ENCODE measurements at regions not wholly inside any gene's neighbourhood (a gene's known extent, or its start where the extent isn't known, plus 50 kb on each side); places are given as distances from the start of the nearest gene placed in this dataset.

DNA sequence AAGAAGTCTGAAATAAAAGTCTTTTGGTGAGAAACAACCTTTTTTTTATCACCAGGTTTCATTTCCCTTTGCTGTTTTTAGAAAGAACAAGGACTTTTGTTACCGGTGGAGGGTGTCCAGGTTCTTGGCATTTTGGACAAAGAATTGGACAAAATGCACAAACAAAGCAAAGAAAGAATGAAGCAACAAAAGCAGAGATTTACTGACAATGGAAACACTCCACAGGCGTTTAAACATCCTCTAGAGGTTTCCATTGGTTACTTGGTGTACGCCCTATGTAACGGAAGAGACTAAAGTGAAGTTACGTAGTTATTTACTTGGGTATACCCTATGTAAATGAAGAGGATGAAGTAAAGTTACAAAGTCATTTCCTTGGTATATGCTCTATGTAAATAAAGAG is 1487.0 kb downstream of the LRRC4C start:
- DNase-seq (ENCODE audit: low read depth), result no peak
- TF ChIP-seq, protein P1, sequence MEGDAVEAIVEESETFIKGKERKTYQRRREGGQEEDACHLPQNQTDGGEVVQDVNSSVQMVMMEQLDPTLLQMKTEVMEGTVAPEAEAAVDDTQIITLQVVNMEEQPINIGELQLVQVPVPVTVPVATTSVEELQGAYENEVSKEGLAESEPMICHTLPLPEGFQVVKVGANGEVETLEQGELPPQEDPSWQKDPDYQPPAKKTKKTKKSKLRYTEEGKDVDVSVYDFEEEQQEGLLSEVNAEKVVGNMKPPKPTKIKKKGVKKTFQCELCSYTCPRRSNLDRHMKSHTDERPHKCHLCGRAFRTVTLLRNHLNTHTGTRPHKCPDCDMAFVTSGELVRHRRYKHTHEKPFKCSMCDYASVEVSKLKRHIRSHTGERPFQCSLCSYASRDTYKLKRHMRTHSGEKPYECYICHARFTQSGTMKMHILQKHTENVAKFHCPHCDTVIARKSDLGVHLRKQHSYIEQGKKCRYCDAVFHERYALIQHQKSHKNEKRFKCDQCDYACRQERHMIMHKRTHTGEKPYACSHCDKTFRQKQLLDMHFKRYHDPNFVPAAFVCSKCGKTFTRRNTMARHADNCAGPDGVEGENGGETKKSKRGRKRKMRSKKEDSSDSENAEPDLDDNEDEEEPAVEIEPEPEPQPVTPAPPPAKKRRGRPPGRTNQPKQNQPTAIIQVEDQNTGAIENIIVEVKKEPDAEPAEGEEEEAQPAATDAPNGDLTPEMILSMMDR (IDR thresholded peaks at IDR 0.05; ENCODE audit: low read depth, low read length, missing control alignments), result no peak
- in situ Hi-C loops (cut with HindIII; ENCODE audit: low sequenced_read_pairs), result no loop called here
- H3K4me3 ChIP-seq (ENCODE audit: low read depth, low read length), result no peak overlapping the region

DNA sequence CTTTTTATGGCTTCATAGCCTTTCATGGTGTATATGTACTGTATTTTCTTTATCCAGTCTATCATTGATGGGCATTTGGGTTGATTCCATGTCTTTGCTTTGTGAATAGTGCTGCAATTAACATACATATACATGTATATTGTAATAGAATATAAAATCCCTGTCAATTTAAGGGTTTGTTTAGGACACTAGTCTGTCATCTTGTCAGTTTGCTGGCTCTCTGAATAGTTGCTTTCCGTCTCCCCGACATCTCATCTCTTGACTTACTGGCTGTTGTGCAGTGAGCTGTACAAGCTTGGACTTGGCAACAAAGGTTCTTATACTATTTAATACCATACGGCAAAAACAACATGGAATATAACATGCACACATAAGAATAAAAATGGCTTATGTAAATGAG is 1487.5 kb downstream of the LRRC4C start:
- in situ Hi-C loops (cut with HindIII; ENCODE audit: low sequenced_read_pairs), result no loop called here
- H3K4me3 ChIP-seq (ENCODE audit: low read depth, low read length), result no peak overlapping the region
- TF ChIP-seq, protein P1 (IDR thresholded peaks at IDR 0.05; ENCODE audit: low read depth, low read length, missing control alignments), result no peak
- no peak for DNase-seq (ENCODE audit: low read depth)

DNA sequence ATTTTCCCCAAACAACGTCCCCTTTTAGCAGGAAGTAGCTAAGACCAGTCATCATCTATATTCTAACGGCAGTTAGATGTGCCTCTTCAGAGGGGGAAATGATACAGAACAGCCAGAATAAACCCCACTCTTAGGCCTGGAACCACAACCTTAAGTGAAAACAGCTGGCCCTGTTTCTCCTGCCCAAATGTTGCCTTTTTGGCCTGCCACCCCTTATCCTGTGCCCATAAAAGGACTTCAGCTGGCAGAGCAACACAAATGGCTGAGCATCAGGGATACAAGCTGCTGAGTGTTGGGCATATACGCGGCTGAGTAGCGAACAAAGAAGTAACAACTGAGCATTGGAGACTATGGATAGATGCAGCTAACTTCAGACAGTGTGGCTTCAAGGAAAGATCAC is 1491.4 kb downstream of the LRRC4C start:
- TF ChIP-seq, protein P1 (IDR thresholded peaks at IDR 0.05; ENCODE audit: low read depth, low read length, missing control alignments), result no peak
- H3K4me3 ChIP-seq (ENCODE audit: low read depth, low read length), result no peak overlapping the region
- no peak for DNase-seq (ENCODE audit: low read depth)
- in situ Hi-C loops (cut with HindIII; ENCODE audit: low sequenced_read_pairs), result no loop called here

DNA sequence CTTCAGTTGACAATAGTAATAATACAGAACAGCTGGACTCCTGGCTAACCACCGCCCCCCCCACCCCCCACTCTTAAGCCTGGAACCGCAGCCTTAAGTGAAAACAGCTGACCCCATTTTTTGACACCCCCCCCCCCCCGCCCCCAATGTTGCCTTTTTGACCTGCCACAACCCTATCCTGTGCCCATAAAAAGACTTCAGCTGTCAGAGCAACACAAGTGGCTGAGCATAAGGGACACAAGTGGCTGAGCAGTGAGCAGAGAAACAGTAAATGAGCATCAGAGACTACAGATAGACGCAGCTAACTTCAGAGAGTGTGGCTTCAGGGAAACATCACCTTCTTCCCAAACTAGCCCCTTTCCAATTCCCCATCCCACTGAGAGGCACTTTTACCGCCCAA is 1493.8 kb downstream of the LRRC4C start:
- in situ Hi-C loops (cut with HindIII; ENCODE audit: low sequenced_read_pairs), result no loop called here
- no peak overlapping the region for H3K4me3 ChIP-seq (ENCODE audit: low read depth, low read length)
- TF ChIP-seq, protein P1 (IDR thresholded peaks at IDR 0.05; ENCODE audit: low read depth, low read length, missing control alignments), result no peak
- DNase-seq (ENCODE audit: low read depth), result no peak

DNA sequence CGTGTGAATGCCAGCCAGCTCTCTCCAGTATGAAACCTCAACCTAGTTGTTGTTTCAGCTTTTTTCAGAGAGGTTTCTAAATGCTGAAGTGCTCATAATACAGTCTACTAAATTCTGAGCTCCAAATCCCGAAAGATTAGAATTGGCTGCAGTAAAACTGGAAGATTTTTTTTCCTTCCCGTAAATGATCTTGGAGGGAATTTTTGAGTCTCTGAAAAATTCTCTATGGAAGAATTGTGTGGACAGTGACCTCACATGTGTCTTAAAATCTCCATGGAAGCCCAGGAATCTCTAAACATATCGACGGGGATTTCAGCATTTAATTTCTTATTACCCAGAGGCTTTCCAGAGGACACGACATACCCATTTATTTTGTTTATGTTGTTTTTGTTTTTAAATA is 1499.2 kb downstream of the LRRC4C start:
- TF ChIP-seq, protein P1 (IDR thresholded peaks at IDR 0.05; ENCODE audit: low read depth, low read length, missing control alignments), result no peak
- in situ Hi-C loops (cut with HindIII; ENCODE audit: low sequenced_read_pairs), result no loop called here
- no peak for DNase-seq (ENCODE audit: low read depth)
- H3K4me3 ChIP-seq (ENCODE audit: low read depth, low read length), result no peak overlapping the region

DNA sequence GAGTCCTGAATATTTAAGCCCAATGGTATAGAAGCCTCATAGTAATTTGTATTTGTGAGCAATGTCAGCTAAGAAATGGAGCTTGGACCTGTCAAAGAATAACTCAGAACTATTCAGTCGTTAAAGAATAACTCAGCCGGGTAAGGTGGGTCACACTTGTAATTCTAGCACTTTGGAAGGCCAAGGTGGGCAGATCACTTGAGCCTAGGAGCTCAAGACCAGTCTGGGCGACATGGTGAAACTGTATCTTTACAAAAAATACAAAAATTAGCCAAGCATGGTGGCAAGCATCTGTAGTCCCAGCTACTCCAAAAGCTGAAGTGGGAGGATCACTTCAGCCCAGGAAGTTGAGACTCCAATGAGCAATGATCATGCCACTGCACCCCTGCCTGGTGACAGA is 1526.5 kb downstream of the LRRC4C start:
- DNase-seq (ENCODE audit: low read depth), result no peak
- TF ChIP-seq, protein P1 (IDR thresholded peaks at IDR 0.05; ENCODE audit: low read depth, low read length, missing control alignments), result no peak
- H3K4me3 ChIP-seq (ENCODE audit: low read depth, low read length), result no peak overlapping the region
- in situ Hi-C loops (cut with HindIII; ENCODE audit: low sequenced_read_pairs), result no loop called here

DNA sequence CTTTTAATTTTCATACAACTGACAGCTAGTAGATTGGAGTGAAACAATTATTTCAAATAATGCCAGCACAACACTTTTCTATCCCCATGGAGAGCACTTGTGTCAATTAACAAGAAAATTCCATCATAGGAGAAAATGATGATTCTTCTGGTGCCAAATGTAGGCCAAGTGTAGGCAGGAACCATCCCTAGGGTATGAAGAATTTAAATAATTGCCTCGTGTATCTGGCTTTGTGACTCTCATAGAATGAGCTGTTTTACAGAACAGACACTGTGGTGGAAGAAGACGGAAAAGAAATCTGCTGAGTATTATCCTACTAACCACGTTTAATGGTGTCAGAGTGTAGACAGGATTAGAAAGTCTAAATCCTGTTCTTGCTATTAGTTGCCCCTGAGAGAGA is 1542.2 kb downstream of the LRRC4C start:
- H3K4me3 ChIP-seq (ENCODE audit: low read depth, low read length), result no peak overlapping the region
- no peak for DNase-seq (ENCODE audit: low read depth)
- TF ChIP-seq, protein P1 (IDR thresholded peaks at IDR 0.05; ENCODE audit: low read depth, low read length, missing control alignments), result no peak
- in situ Hi-C loops (cut with HindIII; ENCODE audit: low sequenced_read_pairs), result no loop called here
